Fibroblast of lung (primary cell): ENCODE measurements at regions not wholly inside any gene's neighbourhood (a gene's known extent, or its start where the extent isn't known, plus 50 kb on each side); places are given as distances from the start of the nearest gene placed in this dataset.

Experiments
- EZH2 ChIP-seq: IDR thresholded peaks from 2 replicates; pipeline ENCODE4 v1.5.1; 2012; ENCODE audit warnings: low read length, control low read depth, mild to moderate bottlenecking; ENCODE audit errors: missing control alignments
- TF ChIP-seq, protein P1 (sequence below), 2 donors: IDR thresholded peaks in 1 of 2; conservative IDR thresholded peaks in 1 of 2; 1 replicate in 1 of 2; 2 replicates in 1 of 2; pipeline ENCODE4 v1.5.1; 2011 to 2012; ENCODE audit warnings: low read length in 2 of 2, control low read depth in 1 of 2, inconsistent platforms in 1 of 2, low read depth in 1 of 2, mild to moderate bottlenecking in 1 of 2

DNA sequence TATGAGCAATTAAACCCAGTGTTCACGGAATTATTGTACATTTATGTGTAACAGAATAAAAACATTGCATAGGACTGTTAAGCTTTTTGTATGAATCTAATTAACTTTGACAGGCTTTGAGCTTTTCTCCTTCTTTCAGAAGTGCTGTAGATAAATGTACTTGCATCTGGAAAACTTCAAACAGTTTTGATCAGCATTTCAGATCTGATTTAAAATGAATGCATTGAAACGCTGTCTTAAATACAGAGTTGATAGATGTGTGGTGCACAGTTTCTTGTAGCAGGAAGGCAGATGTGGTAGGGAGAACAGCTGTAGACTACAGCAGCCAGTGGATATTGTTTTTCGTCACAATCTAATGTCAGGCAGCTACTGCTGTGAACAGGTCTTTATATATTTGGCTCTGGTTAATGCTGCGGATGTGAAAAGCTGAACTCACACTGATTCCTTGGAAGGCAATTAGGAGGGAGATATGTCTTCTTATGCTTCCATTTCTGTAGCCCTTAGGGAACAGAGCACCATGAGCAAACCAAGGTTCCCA is 193.8 kb upstream of the GOLIM4 start:
- TF ChIP-seq, protein P1, sequence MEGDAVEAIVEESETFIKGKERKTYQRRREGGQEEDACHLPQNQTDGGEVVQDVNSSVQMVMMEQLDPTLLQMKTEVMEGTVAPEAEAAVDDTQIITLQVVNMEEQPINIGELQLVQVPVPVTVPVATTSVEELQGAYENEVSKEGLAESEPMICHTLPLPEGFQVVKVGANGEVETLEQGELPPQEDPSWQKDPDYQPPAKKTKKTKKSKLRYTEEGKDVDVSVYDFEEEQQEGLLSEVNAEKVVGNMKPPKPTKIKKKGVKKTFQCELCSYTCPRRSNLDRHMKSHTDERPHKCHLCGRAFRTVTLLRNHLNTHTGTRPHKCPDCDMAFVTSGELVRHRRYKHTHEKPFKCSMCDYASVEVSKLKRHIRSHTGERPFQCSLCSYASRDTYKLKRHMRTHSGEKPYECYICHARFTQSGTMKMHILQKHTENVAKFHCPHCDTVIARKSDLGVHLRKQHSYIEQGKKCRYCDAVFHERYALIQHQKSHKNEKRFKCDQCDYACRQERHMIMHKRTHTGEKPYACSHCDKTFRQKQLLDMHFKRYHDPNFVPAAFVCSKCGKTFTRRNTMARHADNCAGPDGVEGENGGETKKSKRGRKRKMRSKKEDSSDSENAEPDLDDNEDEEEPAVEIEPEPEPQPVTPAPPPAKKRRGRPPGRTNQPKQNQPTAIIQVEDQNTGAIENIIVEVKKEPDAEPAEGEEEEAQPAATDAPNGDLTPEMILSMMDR (conservative IDR thresholded peaks at IDR 0.05 in 1 of 2, IDR thresholded peaks at IDR 0.05 in 1 of 2; ENCODE audit: low read depth in 1 of 2, low read length in 2 of 2) = no peak
- TF ChIP-seq EZH2 = no peak
